HCT116 (cell line): ENCODE measurements at regions not wholly inside any gene's neighbourhood (a gene's known extent, or its start where the extent isn't known, plus 50 kb on each side); places are given as distances from the start of the nearest gene placed in this dataset.

ENCODE experiments used
- ATAC-seq: fragments of 200-7000 bp; cut with Tn5 transposase; 2 replicates; pipeline ENCODE4 v1.9.1; 2020; ENCODE audit warnings: mild to moderate bottlenecking, moderate library complexity
- BruUV-seq: library from RNA; stranded (reverse); fragments of 400-500 nt; replicated peaks from 2 replicates; lab custom pipeline; 2021; lab: Mats Ljungman, UMichigan
- CTCF ChIA-PET: fragments of 300-600 bp; sonication (Branson Sonifier 250); formaldehyde crosslinking; loops from one replicate; lab custom pipeline; 2021; ENCODE audit warnings: antibody characterized with exemption; lab: Charles Lee
- POLR2A ChIA-PET: fragments of 300-600, 350-600 bp; sonication (Branson Sonifier 250); formaldehyde crosslinking; loops from one replicate; lab custom pipeline; 2021; ENCODE audit warnings: antibody characterized with exemption; lab: Charles Lee
- RAD21 ChIA-PET, 2 experiments: fragments of 300-600 bp; sonication (Branson Sonifier 250); formaldehyde crosslinking; loops; one replicate each; lab custom pipeline; 2023; ENCODE audit warnings: low total read pairs in 2 of 2; ENCODE audit not compliant: uncharacterized antibody in 2 of 2, unreplicated experiment in 2 of 2, low non-redundant PET in 1 of 2; lab: Charles Lee
- DNase-seq: peaks from one replicate; pipeline ENCODE4 v3.0.0-alpha.2; 2010; ENCODE audit warnings: low read depth, low spot score
- H2AFZ ChIP-seq: fragments of 200-600 bp; shearing (Covaris generic), sonication (generic); 2 replicates; pipeline ENCODE4 v1.6.1; 2017; ENCODE audit warnings: low read depth, mixed run types, mixed read lengths, antibody characterized with exemption, low read length; ENCODE audit not compliant: poor library complexity, severe bottlenecking
- H3K27ac ChIP-seq: 2 replicates; pipeline ENCODE4 v1.5.1; 2012; ENCODE audit warnings: low read depth, low read length
- H3K27me3 ChIP-seq: fragments of 200-600 bp; sonication (generic); 2 replicates; pipeline ENCODE4 v1.6.1; 2016; ENCODE audit warnings: mixed run types, low read length, mixed read lengths; ENCODE audit not compliant: insufficient read depth
- H3K36me3 ChIP-seq, 2 experiments: fragments of 200-500 bp in 1 of 2; fragments of 200-600 bp in 1 of 2; sonication (Bioruptor generic) in 1 of 2; sonication (generic) in 1 of 2; 2 replicates each; pipeline versions ENCODE4 v1.5.1 to v1.6.1; 2014 to 2016; ENCODE audit warnings: low read length in 2 of 2, inconsistent platforms in 1 of 2, mixed read lengths in 1 of 2, mixed run types in 1 of 2; ENCODE audit not compliant: insufficient read depth in 2 of 2, control insufficient read depth in 1 of 2
- H3K4me1 ChIP-seq, 2 experiments: fragments of 200-600 bp in 1 of 2; sonication (generic) in 1 of 2; 2 replicates each; pipeline versions ENCODE4 v1.5.1 to v1.6.1; 2012 to 2017; ENCODE audit warnings: low read length in 2 of 2, inconsistent platforms in 1 of 2, mild to moderate bottlenecking in 1 of 2, mixed read lengths in 1 of 2, mixed run types in 1 of 2, moderate library complexity in 1 of 2; ENCODE audit not compliant: insufficient read depth in 2 of 2, control insufficient read depth in 1 of 2
- H3K4me2 ChIP-seq: fragments of 200-600 bp; sonication (generic); 2 replicates; pipeline ENCODE4 v1.6.1; 2017; ENCODE audit warnings: mixed run types, low read length, mixed read lengths
- H3K4me3 ChIP-seq, 2 experiments: fragments of 200-600 bp in 1 of 2; sonication (generic) in 1 of 2; replicated peaks in 1 of 2; 2 replicates each; pipeline ENCODE4 v1.5.1; 2011 to 2016; ENCODE audit warnings: low read length in 2 of 2, control low read depth in 1 of 2, low read depth in 1 of 2, mild to moderate bottlenecking in 1 of 2, mixed read lengths in 1 of 2, mixed run types in 1 of 2
- H3K79me2 ChIP-seq: fragments of 200-600 bp; sonication (generic); 2 replicates; pipeline ENCODE4 v1.6.1; 2017; ENCODE audit warnings: mild to moderate bottlenecking, mixed run types, low read length, moderate library complexity, mixed read lengths; ENCODE audit not compliant: insufficient read depth
- H3K9ac ChIP-seq: fragments of 200-600 bp; sonication (generic); 2 replicates; pipeline ENCODE4 v1.6.1; 2016; ENCODE audit warnings: low read length, mixed read lengths
- H3K9me2 ChIP-seq: fragments of 200-600 bp; sonication (generic), shearing (Covaris generic); 2 replicates; pipeline ENCODE4 v1.6.1; 2017; ENCODE audit warnings: mixed run types, mild to moderate bottlenecking, moderate library complexity; ENCODE audit not compliant: insufficient read depth
- H3K9me3 ChIP-seq, 2 experiments: fragments of 200-500 bp in 1 of 2; fragments of 200-600 bp in 1 of 2; sonication (Bioruptor generic) in 1 of 2; sonication (generic) in 1 of 2; 2 replicates each; pipeline ENCODE4 v1.6.1; 2014 to 2017; ENCODE audit warnings: low read length in 2 of 2, mixed read lengths in 2 of 2, inconsistent platforms in 1 of 2, low read depth in 1 of 2, mild to moderate bottlenecking in 1 of 2, mixed run types in 1 of 2, moderate library complexity in 1 of 2; ENCODE audit not compliant: control insufficient read depth in 1 of 2, insufficient read depth in 1 of 2
- H4K20me1 ChIP-seq: fragments of 200-600 bp; sonication (generic), shearing (Covaris generic); 2 replicates; pipeline ENCODE4 v1.6.1; 2017; ENCODE audit warnings: mixed run types, mild to moderate bottlenecking, moderate library complexity; ENCODE audit not compliant: insufficient read depth
- CBX3 ChIP-seq: IDR thresholded peaks from 2 replicates; pipeline ENCODE4 v1.6.1; 2012; ENCODE audit warnings: low read depth
- CEBPB ChIP-seq: IDR thresholded peaks from 2 replicates; pipeline ENCODE4 v1.6.1; 2012; ENCODE audit warnings: low read depth
- EGR1 ChIP-seq: IDR thresholded peaks from 2 replicates; pipeline ENCODE4 v1.6.1; 2012; ENCODE audit warnings: low read depth
- EZH2 ChIP-seq: fragments of 200-600 bp; sonication (generic); IDR thresholded peaks from 2 replicates; pipeline ENCODE4 v1.6.1; 2017; ENCODE audit warnings: antibody characterized with exemption, mixed run types
- EZH2phosphoT487 ChIP-seq: fragments of 200-600 bp; IDR thresholded peaks from 2 replicates; pipeline ENCODE4 v1.6.1; 2018; ENCODE audit warnings: antibody characterized with exemption, borderline replicate concordance
- RAD21 ChIP-seq: IDR thresholded peaks from 2 replicates; pipeline ENCODE4 v1.6.1; 2012; ENCODE audit warnings: low read depth, mild to moderate bottlenecking
- SP1 ChIP-seq: IDR thresholded peaks from 2 replicates; pipeline ENCODE4 v1.6.1; 2012; ENCODE audit warnings: low read depth
- SRF ChIP-seq: IDR thresholded peaks from 2 replicates; pipeline ENCODE4 v1.6.1; 2012; ENCODE audit warnings: low read depth
- TCF7L2 ChIP-seq: IDR thresholded peaks from 2 replicates; pipeline ENCODE4 v1.7.0; 2011; ENCODE audit warnings: borderline replicate concordance, inconsistent platforms; ENCODE audit not compliant: insufficient read depth, insufficient read length; ENCODE audit errors: extremely low read depth
- YY1 ChIP-seq: IDR thresholded peaks from 2 replicates; pipeline ENCODE4 v1.6.1; 2011; ENCODE audit warnings: low read length, low read depth, moderate library complexity, mild to moderate bottlenecking; ENCODE audit not compliant: insufficient replicate concordance; ENCODE audit errors: extremely low read depth
- ZFX ChIP-seq: fragments of 450-650 bp; IDR thresholded peaks from 2 replicates; pipeline ENCODE4 v1.6.1; 2017
- intact Hi-C: fragments of 100-400 bp; cut with micrococcal nuclease; formaldehyde crosslinking; loops from 2 replicates; pipeline ENCODE4 v1.10.0; 2022
- TF ChIP-seq, protein P1 (sequence below): IDR thresholded peaks from 2 replicates; pipeline ENCODE4 v1.6.1; 2012
- TF ChIP-seq, protein P2 (sequence below): IDR thresholded peaks from 2 replicates; pipeline ENCODE4 v1.6.1; 2012; ENCODE audit warnings: low read depth
- TF ChIP-seq, protein P3 (sequence below): IDR thresholded peaks from 2 replicates; pipeline ENCODE4 v1.6.1; 2011; ENCODE audit warnings: mild to moderate bottlenecking, low read length, moderate library complexity; ENCODE audit not compliant: insufficient replicate concordance; ENCODE audit errors: extremely low read depth

DNA sequence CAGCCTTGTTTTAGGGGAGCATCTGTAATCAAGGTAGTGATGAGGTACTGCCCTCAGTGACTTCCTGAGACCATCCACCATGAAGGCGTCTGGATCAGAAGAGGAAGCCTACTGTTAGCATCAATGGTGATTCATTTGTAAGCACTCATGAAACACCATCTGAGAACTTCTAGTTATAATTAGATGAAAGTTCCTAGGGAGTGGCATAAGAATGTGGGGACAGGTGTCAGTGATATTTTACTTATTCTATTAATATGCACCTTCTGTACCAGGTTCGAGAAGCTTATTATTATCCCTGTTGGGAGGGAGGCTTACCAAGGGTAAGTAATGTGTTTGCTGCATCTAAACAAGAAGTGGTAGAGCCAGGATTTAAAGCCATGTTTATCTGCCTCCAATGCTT lies 295.8 kb upstream of the TBL1XR1 start:
- no peak for ATAC-seq
- no peak overlapping the region for H3K4me2 ChIP-seq
- RAD21 ChIA-PET = no interaction called here
- CTCF ChIA-PET = no interaction called here
- TF ChIP-seq, protein P1, sequence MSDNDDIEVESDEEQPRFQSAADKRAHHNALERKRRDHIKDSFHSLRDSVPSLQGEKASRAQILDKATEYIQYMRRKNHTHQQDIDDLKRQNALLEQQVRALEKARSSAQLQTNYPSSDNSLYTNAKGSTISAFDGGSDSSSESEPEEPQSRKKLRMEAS = no peak
- TF ChIP-seq TCF7L2 = no peak
- TF ChIP-seq SRF = no peak
- no peaks in the 10 kb centered on the region for H3K79me2 ChIP-seq
- no peaks in the 10 kb centered on the region for H3K36me3 ChIP-seq
- no peak for DNase-seq
- H3K27ac ChIP-seq = no peak overlapping the region
- no peaks in the 10 kb centered on the region for H3K9me3 ChIP-seq
- intact Hi-C loops = no loop called here
- H3K9me2 ChIP-seq = no peaks in the 10 kb centered on the region
- no peak overlapping the region for H3K4me3 ChIP-seq
- H3K9ac ChIP-seq = no peak overlapping the region
- POLR2A ChIA-PET = no interaction called here
- no peaks in the 10 kb centered on the region for H3K27me3 ChIP-seq
- no TSS peak for BruUV-seq
- H4K20me1 ChIP-seq = no peaks in the 10 kb centered on the region
- no peaks in the 10 kb centered on the region for H3K4me1 ChIP-seq
- no peak overlapping the region for H2AFZ ChIP-seq

DNA sequence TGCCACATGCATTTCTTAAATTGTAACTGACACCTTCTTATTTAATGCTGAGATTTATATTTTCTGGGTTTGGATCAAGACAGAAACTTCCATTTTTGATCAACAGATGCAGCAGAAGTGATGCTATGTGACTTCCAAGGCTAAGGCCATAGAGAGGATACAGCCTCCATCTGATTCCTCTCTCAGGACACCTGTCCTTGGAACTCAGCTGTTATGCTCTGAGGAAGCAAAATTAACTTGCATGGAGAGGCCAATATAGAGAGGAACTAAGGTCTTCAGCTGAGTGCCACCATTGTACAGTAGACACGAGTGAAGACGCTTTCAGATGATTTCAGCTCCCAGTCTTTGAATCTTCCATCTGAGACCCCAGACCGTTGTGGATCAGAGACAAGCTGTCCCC lies 296.9 kb upstream of the TBL1XR1 start:
- no peak overlapping the region for H3K4me3 ChIP-seq
- TF ChIP-seq CBX3 (no peak), TCF7L2 (no peak), RAD21 (no peak), EGR1 (no peak), YY1 (no peak), ZFX (no peak), EZH2 (no peak), CEBPB (no peak), SRF (no peak), EZH2phosphoT487 (no peak), SP1 (no peak)
- TF ChIP-seq, protein P2, sequence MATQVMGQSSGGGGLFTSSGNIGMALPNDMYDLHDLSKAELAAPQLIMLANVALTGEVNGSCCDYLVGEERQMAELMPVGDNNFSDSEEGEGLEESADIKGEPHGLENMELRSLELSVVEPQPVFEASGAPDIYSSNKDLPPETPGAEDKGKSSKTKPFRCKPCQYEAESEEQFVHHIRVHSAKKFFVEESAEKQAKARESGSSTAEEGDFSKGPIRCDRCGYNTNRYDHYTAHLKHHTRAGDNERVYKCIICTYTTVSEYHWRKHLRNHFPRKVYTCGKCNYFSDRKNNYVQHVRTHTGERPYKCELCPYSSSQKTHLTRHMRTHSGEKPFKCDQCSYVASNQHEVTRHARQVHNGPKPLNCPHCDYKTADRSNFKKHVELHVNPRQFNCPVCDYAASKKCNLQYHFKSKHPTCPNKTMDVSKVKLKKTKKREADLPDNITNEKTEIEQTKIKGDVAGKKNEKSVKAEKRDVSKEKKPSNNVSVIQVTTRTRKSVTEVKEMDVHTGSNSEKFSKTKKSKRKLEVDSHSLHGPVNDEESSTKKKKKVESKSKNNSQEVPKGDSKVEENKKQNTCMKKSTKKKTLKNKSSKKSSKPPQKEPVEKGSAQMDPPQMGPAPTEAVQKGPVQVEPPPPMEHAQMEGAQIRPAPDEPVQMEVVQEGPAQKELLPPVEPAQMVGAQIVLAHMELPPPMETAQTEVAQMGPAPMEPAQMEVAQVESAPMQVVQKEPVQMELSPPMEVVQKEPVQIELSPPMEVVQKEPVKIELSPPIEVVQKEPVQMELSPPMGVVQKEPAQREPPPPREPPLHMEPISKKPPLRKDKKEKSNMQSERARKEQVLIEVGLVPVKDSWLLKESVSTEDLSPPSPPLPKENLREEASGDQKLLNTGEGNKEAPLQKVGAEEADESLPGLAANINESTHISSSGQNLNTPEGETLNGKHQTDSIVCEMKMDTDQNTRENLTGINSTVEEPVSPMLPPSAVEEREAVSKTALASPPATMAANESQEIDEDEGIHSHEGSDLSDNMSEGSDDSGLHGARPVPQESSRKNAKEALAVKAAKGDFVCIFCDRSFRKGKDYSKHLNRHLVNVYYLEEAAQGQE = no peak
- TF ChIP-seq, protein P3, sequence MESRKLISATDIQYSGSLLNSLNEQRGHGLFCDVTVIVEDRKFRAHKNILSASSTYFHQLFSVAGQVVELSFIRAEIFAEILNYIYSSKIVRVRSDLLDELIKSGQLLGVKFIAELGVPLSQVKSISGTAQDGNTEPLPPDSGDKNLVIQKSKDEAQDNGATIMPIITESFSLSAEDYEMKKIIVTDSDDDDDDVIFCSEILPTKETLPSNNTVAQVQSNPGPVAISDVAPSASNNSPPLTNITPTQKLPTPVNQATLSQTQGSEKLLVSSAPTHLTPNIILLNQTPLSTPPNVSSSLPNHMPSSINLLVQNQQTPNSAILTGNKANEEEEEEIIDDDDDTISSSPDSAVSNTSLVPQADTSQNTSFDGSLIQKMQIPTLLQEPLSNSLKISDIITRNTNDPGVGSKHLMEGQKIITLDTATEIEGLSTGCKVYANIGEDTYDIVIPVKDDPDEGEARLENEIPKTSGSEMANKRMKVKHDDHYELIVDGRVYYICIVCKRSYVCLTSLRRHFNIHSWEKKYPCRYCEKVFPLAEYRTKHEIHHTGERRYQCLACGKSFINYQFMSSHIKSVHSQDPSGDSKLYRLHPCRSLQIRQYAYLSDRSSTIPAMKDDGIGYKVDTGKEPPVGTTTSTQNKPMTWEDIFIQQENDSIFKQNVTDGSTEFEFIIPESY = no peak
- TF ChIP-seq, protein P1 = no peak
- H4K20me1 ChIP-seq = no peaks in the 10 kb centered on the region
- no peak overlapping the region for H2AFZ ChIP-seq
- CTCF ChIA-PET = no interaction called here
- H3K9me2 ChIP-seq = no peaks in the 10 kb centered on the region
- RAD21 ChIA-PET = no interaction called here
- BruUV-seq = no TSS peak
- H3K27me3 ChIP-seq = no peaks in the 10 kb centered on the region
- 0 out of 4 replicates have a peak, but pooled peaks cover 0 to 2% of the 10 kb centered on the region in 2 experiments for H3K4me1 ChIP-seq
- POLR2A ChIA-PET = no interaction called here
- DNase-seq (no peak), ATAC-seq (no peak)
- H3K4me2 ChIP-seq = no peak overlapping the region
- H3K36me3 ChIP-seq = no peaks in the 10 kb centered on the region
- no peak overlapping the region for H3K9ac ChIP-seq
- no peaks in the 10 kb centered on the region for H3K9me3 ChIP-seq
- no peak overlapping the region for H3K27ac ChIP-seq
- intact Hi-C loops = no loop called here
- H3K79me2 ChIP-seq = no peaks in the 10 kb centered on the region
